GM13977 (cell line): ENCODE measurements at regions not wholly inside any gene's neighbourhood (a gene's known extent, or its start where the extent isn't known, plus 50 kb on each side); places are given as distances from the start of the nearest gene placed in this dataset.
A peak's percentile ranks its signal among the peaks of the same experiment; 100 is the strongest.
"Not testable (repeated sequence)": the region's sequence is repeated elsewhere in the genome, so short reads cannot be mapped to it uniquely, and the experiment has no call there.

ENCODE experiments used
- DNase-seq: peaks from one replicate; pipeline ENCODE4 v3.0.0; 2012; ENCODE audit warnings: low spot score
- CTCF ChIP-seq: IDR thresholded peaks from 2 replicates; pipeline ENCODE4 v1.5.1; 2012; ENCODE audit warnings: mild to moderate bottlenecking, control low read depth; ENCODE audit not compliant: insufficient read depth; ENCODE audit errors: extremely low read depth, missing control alignments
- in situ Hi-C: fragments of 300-500 bp; cut with MboI; formaldehyde crosslinking; loops from one replicate; pipeline ENCODE4 v1.12.0; 2022; ENCODE audit warnings: low sequenced_read_pairs, low pct_unique_long_range_greater_than_20kb, mixed read lengths, inconsistent platforms; ENCODE audit not compliant: unreplicated experiment

DNA sequence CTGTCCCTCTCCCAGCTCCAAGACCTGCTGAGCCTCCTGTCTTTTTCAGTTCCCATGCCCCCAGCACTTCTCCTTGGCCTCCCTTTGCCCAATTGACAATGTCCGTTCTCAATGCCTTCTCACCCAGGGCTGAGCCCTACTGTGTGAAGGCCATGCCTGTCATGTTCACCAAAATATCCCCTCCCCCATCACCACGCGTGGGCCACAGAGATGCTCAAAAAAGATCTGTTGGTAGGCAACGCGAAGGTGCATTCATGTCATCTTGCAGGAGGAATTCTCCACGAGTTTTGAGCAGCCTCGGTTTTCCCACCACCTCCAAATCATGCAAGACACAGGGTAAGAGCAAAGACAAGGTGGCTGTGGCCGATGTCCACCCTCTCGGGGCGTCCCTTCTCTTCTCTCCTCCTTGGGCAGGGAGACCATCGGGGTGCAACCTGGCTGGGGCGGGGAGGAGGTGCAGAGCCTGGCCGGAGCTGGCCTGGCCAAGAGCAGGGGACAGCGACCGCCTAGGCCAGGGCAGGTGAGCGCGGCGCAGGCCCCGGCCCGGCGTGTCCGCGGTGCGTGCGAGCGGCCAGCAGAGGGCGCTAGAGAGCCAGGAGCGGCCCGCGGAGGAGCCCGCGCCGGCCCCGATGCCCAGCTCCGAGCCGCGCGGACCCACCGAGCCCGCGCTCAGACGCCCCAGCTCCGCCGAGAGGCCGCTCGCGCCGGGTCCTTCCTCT lies 56.3 kb upstream of the KRTAP5-11 start:
- in situ Hi-C loops, result not testable (repeated sequence)
- DNase-seq, result peak; percentile 77
- peak; percentile 93 for TF ChIP-seq CTCF

GRCh38 chr11:71639520-71639849 lies 56.8 kb upstream of the KRTAP5-11 start:
- DNase-seq, result peak; percentile 17
- in situ Hi-C loops, result not testable (repeated sequence)

DNA sequence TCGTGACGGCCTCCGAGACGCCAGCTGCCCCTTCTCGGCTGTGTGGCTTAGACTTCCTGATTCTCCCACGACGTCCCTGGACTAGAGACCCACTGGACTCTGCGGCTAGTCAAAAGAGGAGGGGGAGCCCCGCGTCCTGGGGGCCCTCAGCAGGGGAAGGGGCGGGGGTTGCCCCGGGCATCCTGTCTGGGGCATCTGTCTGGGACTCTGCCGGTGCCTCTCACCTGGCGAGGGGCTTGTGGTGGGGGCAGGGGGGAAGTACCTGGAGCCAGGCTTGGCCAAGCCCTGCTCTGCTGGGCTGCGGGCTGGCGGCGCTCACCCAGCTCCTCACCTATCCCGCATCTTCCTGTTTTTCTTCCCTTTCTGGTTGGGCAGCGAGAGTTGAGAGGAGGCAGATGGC lies 57.2 kb upstream of the KRTAP5-11 start:
- in situ Hi-C loops, DNase-seq: not testable (repeated sequence)

DNA sequence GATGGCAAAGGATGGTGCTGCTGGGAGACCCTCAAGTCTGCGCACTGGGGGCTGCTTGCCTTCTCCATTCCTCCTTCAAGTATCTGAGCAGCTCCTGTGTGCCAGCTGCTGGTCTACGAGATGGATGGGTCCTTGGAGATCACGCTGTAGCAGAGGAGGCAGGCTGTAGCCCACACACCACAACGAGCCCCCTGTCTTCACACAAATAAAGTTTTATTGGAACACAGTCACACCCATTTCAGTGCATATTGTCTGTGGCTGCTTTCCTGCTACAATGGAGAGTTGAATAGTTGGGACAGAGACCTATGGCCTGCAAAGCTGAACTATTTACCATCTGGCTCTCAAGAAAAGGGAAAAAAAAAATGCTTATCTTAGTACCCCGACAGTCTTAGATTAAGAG lies 64.4 kb upstream of the KRTAP5-11 start:
- in situ Hi-C loops, DNase-seq: not testable (repeated sequence)

DNA sequence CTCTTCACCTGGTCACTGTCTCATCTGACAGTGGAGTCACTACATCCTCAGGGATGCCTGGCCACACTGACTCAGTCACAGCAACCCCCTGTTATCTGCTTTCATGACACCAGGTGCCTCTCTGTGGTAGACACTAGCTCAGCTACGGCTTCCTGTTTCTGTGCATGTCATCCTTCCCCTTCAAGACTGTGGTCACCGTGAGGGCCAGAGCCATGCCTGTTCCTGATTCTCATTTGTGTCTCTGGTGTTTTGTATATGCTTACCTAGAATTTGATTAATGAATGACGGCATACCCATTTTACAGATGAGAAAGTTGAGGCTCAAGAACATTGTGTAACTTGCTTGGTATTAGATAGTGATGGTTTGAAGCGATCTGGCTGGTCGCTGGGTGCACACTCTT lies 70.3 kb upstream of the KRTAP5-11 start:
- DNase-seq, in situ Hi-C loops: not testable (repeated sequence)

GRCh38 chr11:71654423-71654822 lies 71.7 kb upstream of the KRTAP5-11 start:
- in situ Hi-C loops, DNase-seq: not testable (repeated sequence)

- in situ Hi-C loops, DNase-seq: not testable (repeated sequence)
These were observed 72.4 kb upstream of the KRTAP5-11 start for GRCh38 chr11:71655041-71655440.

- DNase-seq, in situ Hi-C loops: not testable (repeated sequence)
These were observed 73.8 kb upstream of the KRTAP5-11 start for GRCh38 chr11:71656513-71656912.

DNA sequence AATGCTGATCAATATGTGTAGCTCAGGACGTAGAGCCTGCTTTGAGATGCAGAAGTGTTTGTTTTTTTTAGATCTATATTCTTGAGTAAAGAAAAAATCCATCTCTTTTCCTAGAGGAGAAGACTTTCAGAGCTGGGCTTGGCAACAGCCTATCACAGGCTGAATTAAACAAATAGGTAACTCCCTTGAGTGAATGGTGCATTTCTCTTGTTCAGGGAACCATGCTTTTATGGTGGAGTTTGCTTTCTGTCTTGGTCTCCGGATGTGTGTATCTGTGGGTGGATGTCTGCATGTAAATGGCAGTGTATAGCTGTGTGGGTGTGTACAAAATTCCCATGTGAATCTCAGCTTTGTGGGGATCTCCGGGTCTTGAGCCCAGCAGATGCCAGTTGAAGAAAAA lies 82.3 kb upstream of the KRTAP5-11 start:
- in situ Hi-C loops, DNase-seq: not testable (repeated sequence)

GRCh38 chr11:71698110-71698509 lies 115.4 kb upstream of the KRTAP5-11 start:
- DNase-seq, in situ Hi-C loops: not testable (repeated sequence)

DNA sequence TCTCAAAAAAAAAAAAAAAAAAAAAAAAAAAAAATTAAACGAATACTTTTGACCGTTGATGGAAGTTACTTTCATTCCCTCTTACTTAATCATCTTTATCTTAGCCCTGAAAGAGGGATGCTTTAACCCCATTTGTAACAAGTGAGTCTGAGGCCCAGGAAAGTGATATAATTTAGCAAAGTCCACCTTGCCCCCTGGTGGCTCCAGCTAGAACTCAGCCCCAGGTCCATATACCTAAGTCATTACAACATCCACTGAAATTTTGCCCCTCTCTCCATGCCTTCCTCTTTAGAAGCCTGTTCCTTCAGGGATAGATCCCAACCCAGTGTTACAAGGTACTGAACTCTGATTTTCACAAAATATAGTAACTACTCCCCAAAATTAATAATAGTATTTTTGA lies 116.3 kb upstream of the KRTAP5-11 start:
- DNase-seq, in situ Hi-C loops: not testable (repeated sequence)
- peak; percentile 24 for TF ChIP-seq CTCF

DNA sequence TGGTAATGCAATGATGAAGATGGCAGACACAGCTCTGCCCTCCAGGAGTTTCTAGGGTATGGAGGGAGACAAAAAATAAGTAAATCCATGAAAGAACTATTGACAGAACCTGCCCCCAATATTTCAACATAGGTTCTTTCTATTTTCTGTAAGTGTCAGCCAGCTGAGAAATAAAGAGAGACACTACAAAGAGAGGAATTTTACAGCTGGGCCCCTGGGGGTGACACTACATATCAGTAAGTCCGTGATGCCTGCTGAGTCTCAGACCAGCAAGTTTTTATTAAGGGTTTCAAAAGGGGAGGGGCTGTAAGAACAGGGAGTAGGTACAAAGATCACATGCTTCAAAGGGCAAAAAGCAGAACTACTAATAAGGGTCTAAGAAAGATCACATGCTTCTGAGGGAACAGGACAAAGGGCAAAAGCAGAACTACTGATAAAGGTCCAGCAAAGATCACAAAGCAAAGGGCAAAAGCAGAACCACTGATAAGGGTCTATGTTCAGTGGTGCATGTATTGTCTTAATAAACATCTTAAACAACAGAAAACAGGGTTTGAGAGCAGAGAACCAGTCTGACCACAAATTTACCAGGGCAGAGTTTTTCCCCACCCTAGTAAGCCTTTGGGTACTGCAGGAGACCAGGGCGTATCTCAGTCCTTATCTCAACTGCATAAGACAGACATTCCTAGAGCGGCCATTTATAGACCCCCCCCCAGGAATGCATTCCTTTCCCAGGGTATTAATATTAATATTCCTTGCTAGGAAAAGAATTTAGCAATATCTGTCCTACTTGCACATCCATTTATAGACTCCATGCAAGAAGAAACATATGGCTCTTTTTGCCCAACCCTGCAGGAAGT lies 119.0 kb upstream of the KRTAP5-11 start:
- DNase-seq, in situ Hi-C loops: not testable (repeated sequence)

DNA sequence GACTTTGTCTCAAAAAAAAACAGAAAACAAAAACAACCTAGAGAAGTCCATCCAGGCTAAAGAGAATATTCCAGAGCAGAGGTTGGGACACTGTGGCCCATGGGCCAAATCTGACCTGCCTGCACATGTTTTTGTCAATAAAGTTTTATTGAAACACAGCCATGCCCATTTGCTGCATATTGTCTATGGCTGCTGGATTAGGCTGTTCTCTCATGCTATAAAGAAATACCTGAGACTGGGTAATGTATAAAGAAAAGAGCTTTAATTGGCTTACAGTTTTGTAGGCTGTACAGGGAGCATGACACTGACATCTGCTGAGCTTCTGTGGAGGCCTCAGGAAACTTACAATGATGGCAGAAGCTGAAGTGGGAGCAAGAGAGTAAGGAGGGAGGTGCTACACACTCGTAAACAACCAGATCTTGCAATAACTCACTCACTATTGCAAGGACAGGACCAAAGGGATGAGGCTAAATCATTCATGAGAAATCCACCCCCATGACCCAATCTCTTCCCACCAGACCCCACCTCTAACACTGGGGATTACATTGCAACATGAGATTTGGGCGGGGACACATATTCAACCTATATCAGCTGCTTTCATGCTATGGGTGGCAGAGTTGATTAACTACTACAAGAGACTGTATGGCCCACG lies 122.5 kb upstream of the KRTAP5-11 start:
- DNase-seq, in situ Hi-C loops: not testable (repeated sequence)

DNA sequence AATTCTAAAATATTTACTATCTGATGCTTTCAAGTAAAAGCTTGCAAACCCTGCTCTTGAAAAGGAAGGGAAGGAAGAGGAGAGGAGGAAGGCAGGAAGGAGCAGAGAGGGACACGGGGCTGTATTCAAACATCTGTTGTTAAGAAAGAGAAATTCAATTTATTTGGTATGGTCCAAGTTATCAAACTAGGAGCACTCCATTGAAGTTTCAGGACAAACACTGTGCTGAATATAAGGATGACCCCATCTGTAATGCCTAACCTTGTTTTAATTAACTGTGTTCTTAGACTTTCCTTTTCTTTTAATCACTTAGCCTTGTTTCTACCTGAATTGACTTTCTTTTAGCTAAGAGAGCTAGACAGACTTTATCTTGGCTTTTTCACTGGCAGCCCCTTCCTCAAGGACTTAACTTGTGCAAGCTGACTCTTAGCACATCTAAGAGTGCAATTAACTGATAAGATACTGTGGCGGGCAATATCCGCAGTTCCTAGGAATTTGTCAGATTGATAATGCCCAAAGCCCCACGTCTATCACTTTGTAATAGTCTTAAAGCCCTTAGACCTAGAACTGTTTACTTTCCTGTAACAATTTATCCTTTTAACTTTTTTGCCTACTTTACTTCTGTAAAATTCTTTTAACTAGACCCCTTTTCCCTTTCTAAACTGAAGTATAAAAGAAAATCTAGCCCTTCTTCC lies 123.2 kb upstream of the KRTAP5-11 start:
- DNase-seq, in situ Hi-C loops: not testable (repeated sequence)

- in situ Hi-C loops, DNase-seq: not testable (repeated sequence)
These were observed 124.4 kb upstream of the KRTAP5-11 start for GRCh38 chr11:71707083-71707482.
